Keratinocyte (primary cell): ENCODE measurements at regions not wholly inside any gene's neighbourhood (a gene's known extent, or its start where the extent isn't known, plus 50 kb on each side); places are given as distances from the start of the nearest gene placed in this dataset.

ENCODE experiments used
- DNase-seq: peaks from one replicate; pipeline ENCODE4 v3.0.0-alpha.2; 2011; ENCODE audit warnings: low read depth, missing footprints, low spot score
- FAIRE-seq: peaks from 2 replicates; lab custom pipeline; 2011; peaks lifted over from hg19 to GRCh38; lab: Jason Lieb, UNC
- H2AFZ ChIP-seq: 2 replicates; pipeline ENCODE4 v1.6.0; 2012; ENCODE audit warnings: low read length, control low read depth, inconsistent platforms; ENCODE audit not compliant: control insufficient read depth
- H3K27ac ChIP-seq: 2 replicates; pipeline ENCODE4 v1.5.1; 2011; ENCODE audit warnings: low read length; ENCODE audit not compliant: control insufficient read depth, insufficient read depth
- H3K27me3 ChIP-seq: 3 replicates; pipeline ENCODE4 v1.6.0; 2011; ENCODE audit warnings: low read length; ENCODE audit not compliant: control insufficient read depth, insufficient read depth; ENCODE audit errors: extremely low read depth
- H3K36me3 ChIP-seq, 2 experiments: 2 replicates in 1 of 2; 3 replicates in 1 of 2; pipeline ENCODE4 v1.5.1; 2011; ENCODE audit warnings: low read length in 2 of 2, mild to moderate bottlenecking in 1 of 2; ENCODE audit not compliant: control insufficient read depth in 2 of 2, insufficient read depth in 2 of 2; ENCODE audit errors: extremely low read depth in 1 of 2
- H3K4me1 ChIP-seq: 3 replicates; pipeline ENCODE4 v1.5.1; 2011; ENCODE audit warnings: low read length; ENCODE audit not compliant: control insufficient read depth, insufficient read depth; ENCODE audit errors: extremely low read depth
- H3K4me2 ChIP-seq: 3 replicates; pipeline ENCODE4 v1.6.0; 2011; ENCODE audit warnings: low read depth, low read length; ENCODE audit not compliant: control insufficient read depth, insufficient read depth; ENCODE audit errors: extremely low read depth
- H3K4me3 ChIP-seq, 3 experiments: fragments of 200-600 bp in 1 of 3; sonication (generic) in 1 of 3; 2 replicates in 2 of 3; 3 replicates in 1 of 3; pipeline ENCODE4 v1.5.1; 2011 to 2016; ENCODE audit warnings: low read length in 3 of 3, mild to moderate bottlenecking in 3 of 3, control low read depth in 2 of 3, inconsistent platforms in 1 of 3, low read depth in 1 of 3, mixed read lengths in 1 of 3, mixed run types in 1 of 3, moderate library complexity in 1 of 3; ENCODE audit not compliant: control insufficient read depth in 2 of 3, insufficient read depth in 2 of 3; ENCODE audit errors: extremely low read depth in 1 of 3
- H3K79me2 ChIP-seq: 2 replicates; pipeline ENCODE4 v1.6.0; 2012; ENCODE audit warnings: low read length; ENCODE audit not compliant: control insufficient read depth, insufficient read depth
- H3K9ac ChIP-seq: 3 replicates; pipeline ENCODE4 v1.6.0; 2011; ENCODE audit warnings: low read length; ENCODE audit not compliant: control insufficient read depth, insufficient read depth; ENCODE audit errors: extremely low read depth
- H3K9me1 ChIP-seq: 3 replicates; pipeline ENCODE4 v1.6.0; 2011; ENCODE audit warnings: low read length; ENCODE audit not compliant: control insufficient read depth, insufficient read depth; ENCODE audit errors: extremely low read depth
- H3K9me3 ChIP-seq: 2 replicates; pipeline ENCODE4 v1.5.1; 2012; ENCODE audit warnings: low read depth, low read length; ENCODE audit not compliant: control insufficient read depth
- H4K20me1 ChIP-seq: 3 replicates; pipeline ENCODE4 v1.6.0; 2011; ENCODE audit warnings: low read length; ENCODE audit not compliant: control insufficient read depth, insufficient read depth; ENCODE audit errors: extremely low read depth
- EZH2 ChIP-seq: IDR thresholded peaks from one replicate; pipeline ENCODE4 v1.6.1; 2012; ENCODE audit warnings: inconsistent platforms, mild to moderate bottlenecking, low read length, moderate library complexity
- dilution Hi-C: fragments of 300-500 bp; cut with MboI; formaldehyde crosslinking; loops from one replicate; pipeline ENCODE4 v1.7.0; 2020; ENCODE audit warnings: low sequenced_read_pairs; ENCODE audit not compliant: extremely low pct_ligation_motif_present
- TF ChIP-seq, protein P1 (sequence below), 3 experiments: IDR thresholded peaks in 1 of 3; conservative IDR thresholded peaks in 1 of 3; optimal IDR thresholded peaks in 1 of 3; 2 replicates in 2 of 3; 3 replicates in 1 of 3; pipeline versions ENCODE3 to v1.5.1; 2011; ENCODE audit warnings: low read length in 3 of 3, mild to moderate bottlenecking in 3 of 3, moderate library complexity in 2 of 3, control low read depth in 1 of 3, inconsistent platforms in 1 of 3; ENCODE audit not compliant: insufficient read depth in 2 of 3; ENCODE audit errors: extremely low read depth in 1 of 3

DNA sequence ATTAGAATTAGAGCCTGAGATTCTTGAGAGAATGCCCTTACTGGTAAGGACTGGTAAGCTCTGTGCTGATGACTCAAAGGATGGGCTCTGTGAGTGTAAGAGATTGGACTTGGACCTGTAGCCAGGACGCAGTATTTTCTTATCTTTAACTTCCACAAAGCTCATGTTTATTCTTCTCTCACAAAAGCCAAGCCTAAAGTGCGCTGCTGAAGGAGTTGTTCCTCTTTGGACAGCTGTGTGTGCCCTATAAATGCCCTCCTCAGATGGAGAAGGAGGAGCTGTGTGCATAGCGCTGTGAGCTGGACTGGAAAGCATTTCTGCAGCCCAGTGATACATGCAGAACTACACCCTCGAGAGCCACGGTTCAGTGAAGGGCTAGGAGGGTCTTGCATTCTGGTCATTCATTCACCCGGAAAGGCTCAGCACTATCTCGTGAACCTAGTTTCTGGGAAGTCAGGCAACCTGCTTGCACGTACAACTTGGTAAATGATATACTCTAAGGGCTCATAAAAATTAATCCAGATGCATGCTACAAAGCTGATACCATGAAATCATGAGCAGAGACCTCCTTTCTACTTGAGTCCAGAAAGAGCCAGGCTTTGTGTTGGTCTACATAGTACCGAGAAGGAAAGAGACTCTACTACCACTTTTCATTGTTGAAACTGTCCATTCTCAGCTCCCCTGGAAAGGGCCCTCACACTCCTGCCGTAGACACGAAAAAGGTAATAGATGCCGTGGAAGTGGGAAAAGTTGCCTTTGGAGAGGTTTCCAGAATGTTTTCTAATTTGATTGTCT lies 103.0 kb upstream of the TBL1XR1 start:
- dilution Hi-C loops = no loop called here
- no peak for TF ChIP-seq EZH2
- TF ChIP-seq, protein P1, sequence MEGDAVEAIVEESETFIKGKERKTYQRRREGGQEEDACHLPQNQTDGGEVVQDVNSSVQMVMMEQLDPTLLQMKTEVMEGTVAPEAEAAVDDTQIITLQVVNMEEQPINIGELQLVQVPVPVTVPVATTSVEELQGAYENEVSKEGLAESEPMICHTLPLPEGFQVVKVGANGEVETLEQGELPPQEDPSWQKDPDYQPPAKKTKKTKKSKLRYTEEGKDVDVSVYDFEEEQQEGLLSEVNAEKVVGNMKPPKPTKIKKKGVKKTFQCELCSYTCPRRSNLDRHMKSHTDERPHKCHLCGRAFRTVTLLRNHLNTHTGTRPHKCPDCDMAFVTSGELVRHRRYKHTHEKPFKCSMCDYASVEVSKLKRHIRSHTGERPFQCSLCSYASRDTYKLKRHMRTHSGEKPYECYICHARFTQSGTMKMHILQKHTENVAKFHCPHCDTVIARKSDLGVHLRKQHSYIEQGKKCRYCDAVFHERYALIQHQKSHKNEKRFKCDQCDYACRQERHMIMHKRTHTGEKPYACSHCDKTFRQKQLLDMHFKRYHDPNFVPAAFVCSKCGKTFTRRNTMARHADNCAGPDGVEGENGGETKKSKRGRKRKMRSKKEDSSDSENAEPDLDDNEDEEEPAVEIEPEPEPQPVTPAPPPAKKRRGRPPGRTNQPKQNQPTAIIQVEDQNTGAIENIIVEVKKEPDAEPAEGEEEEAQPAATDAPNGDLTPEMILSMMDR (optimal IDR thresholded peaks at IDR 0.05 in 1 of 3, IDR thresholded peaks at IDR 0.05 in 1 of 3, conservative IDR thresholded peaks at IDR 0.05 in 1 of 3; ENCODE audit: extremely low read depth in 1 of 3, insufficient read depth in 2 of 3, low read length in 3 of 3) = no peak
- no peak overlapping the region for H3K4me2 ChIP-seq
- no peak overlapping the region for H3K9ac ChIP-seq
- H3K36me3 ChIP-seq = no peaks in the 10 kb centered on the region
- no peaks in the 10 kb centered on the region for H4K20me1 ChIP-seq
- no peaks in the 10 kb centered on the region for H3K79me2 ChIP-seq
- no peaks in the 10 kb centered on the region for H3K27me3 ChIP-seq
- no peak for DNase-seq
- H2AFZ ChIP-seq = no peak overlapping the region
- H3K9me3 ChIP-seq = no peaks in the 10 kb centered on the region
- H3K9me1 ChIP-seq = no peaks in the 10 kb centered on the region
- no peak overlapping the region for H3K4me3 ChIP-seq
- H3K4me1 ChIP-seq = no peaks in the 10 kb centered on the region
- no peak for FAIRE-seq
- H3K27ac ChIP-seq = no peak overlapping the region

DNA sequence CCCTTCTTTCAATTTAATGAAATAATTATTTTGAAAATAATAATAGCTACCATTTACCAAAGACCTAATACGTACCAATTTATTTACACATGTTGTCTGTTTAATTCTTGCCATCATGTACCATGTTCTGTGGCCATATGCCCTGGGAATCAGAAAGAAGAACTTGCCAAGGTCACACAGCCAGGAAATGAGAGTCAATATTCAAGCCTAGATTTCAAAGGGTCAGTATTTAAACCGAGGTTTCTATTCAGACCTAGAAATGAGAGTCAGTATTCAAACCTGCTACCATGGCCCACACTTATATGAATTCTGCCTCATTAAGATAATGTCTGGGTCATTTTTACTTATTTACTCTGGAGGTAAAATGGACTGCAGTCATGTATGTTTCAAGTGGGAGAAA lies 103.6 kb upstream of the TBL1XR1 start:
- Histone ChIP-seq H4K20me1 (no peaks in the 10 kb centered on the region), H3K4me2 (no peak overlapping the region), H2AFZ (no peak overlapping the region), H3K9me3 (no peaks in the 10 kb centered on the region), H3K79me2 (no peaks in the 10 kb centered on the region), H3K36me3 (no peaks in the 10 kb centered on the region), H3K9me1 (no peaks in the 10 kb centered on the region), H3K9ac (no peak overlapping the region), H3K4me3 (no peak overlapping the region), H3K27ac (no peak overlapping the region), H3K27me3 (no peaks in the 10 kb centered on the region), H3K4me1 (no peaks in the 10 kb centered on the region)
- no peak for TF ChIP-seq EZH2
- TF ChIP-seq, protein P1 (optimal IDR thresholded peaks at IDR 0.05 in 1 of 3, IDR thresholded peaks at IDR 0.05 in 1 of 3, conservative IDR thresholded peaks at IDR 0.05 in 1 of 3; ENCODE audit: extremely low read depth in 1 of 3, insufficient read depth in 2 of 3, low read length in 3 of 3) = no peak
- FAIRE-seq (no peak), DNase-seq (no peak)
- dilution Hi-C loops = no loop called here
